GM18519 (cell line): ENCODE measurements at regions not wholly inside any gene's neighbourhood (a gene's known extent, or its start where the extent isn't known, plus 50 kb on each side); places are given as distances from the start of the nearest gene placed in this dataset.
"Not testable (repeated sequence)": the region's sequence is repeated elsewhere in the genome, so short reads cannot be mapped to it uniquely, and the experiment has no call there.

Source experiments
- ATAC-seq: cut with Tn5 transposase; IDR thresholded peaks from one replicate; pipeline ENCODE4 v1.9.1; 2021; ENCODE audit warnings: mild to moderate bottlenecking, moderate library complexity; ENCODE audit not compliant: unreplicated experiment, low FRiP score

DNA sequence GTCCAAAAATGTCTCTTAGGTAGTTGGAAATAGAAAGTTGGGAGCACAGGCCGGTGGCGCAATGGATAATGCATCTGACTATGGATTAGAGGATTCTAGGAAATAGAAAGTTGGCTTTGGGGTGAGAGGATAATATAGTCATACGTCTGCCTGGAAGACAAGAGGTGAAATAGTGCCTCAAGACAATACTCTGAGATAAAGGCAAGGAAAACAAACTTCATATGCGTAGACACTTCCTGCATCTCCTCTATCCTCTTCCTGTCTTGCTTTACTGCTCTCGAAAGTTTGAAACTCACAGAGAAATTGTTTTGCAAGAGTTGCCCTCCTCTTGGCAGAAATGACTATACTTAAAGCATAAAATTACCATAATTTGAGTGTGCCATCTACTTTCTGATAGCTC is 153.2 kb upstream of the FBXL7 start:
- no peak for ATAC-seq

DNA sequence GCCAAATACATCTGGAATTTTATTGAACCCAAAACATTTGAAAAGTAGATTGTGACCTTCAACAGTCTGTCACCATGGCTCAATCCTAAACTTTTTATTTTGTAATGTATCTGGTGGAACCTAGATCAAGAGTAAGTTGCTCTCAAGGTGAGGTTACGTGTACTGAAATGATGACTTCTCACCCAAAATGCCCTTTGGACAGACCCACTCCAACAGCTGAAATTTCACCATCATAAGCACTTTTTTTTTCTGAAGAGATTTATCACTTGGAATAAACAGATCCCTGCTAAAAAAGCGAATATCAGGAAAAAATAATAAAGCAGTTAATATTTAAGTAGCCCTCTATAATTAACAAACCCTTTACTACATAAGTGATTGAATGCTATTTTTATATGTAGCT is 155.0 kb upstream of the FBXL7 start:
- ATAC-seq = no peak

DNA sequence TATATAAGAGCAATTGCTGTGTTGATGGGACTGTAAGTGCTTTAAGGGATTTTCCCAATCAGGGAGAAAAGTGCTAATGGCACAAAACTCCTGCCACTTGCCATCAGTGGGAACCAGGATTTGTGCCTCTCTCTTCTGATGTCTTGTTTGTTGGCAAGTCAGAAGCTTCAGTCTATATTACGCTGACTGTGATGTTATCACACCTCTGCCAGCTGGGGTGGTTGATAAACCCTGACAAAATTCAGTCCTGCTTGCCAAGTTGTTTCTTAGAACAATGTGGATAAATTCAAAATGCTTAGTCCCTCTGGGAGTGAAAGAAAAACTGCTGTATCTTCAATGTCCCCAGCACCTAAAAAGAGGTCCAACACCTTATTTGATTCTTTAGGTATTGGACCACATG is 161.4 kb upstream of the FBXL7 start:
- no peak for ATAC-seq

DNA sequence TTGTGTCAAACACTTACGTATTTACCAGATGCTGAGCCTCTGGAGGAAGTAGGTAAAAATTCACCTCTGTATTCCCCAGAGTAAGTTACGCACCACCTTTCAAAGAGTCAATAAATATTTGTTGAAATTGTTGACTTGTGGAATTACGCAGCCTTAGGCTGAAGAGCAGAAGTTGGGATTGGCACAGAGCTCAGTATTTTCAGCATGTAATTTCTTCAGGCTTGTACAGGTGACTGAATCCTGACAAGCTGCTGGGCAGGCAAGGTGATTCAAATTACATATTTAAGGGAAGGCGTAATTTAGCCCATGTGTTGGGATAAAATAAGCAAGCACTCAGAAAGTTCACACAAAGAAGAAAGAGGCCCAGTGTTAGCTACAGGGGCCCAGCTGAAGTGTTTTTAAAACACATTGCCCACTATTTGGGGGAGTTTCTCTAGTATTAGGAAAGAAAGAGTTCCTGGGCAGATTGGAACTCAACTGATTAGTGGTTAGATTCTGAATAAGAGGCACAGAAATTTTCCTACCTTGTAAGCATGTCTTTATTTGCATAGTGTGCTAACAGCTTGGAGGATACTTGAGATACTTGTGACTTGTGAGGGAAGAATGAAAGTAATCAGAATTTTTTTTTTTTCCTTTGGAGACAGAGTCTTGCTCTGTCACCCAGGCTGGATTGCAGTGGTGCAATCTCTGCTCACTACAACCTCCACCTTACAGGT is 165.3 kb upstream of the FBXL7 start:
- ATAC-seq = no peak

DNA sequence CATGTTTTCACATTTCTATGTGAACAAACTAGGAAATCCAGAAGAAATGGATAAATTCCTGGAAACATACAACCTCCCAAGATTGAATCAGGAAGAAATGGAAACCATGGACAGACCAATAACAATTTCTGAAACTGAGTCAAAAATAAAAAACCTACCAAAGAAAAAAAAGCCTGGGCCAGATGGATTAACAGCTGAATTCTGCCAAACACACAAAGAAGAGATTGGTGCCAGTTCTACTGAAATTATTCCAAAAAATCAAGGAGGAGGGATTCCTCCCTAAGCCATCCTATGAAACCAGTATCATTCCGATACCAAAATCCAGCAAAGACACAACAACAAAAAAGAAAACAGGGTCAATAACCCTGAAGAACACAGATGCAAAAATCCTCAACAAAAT is 166.9 kb upstream of the FBXL7 start:
- no peak for ATAC-seq

DNA sequence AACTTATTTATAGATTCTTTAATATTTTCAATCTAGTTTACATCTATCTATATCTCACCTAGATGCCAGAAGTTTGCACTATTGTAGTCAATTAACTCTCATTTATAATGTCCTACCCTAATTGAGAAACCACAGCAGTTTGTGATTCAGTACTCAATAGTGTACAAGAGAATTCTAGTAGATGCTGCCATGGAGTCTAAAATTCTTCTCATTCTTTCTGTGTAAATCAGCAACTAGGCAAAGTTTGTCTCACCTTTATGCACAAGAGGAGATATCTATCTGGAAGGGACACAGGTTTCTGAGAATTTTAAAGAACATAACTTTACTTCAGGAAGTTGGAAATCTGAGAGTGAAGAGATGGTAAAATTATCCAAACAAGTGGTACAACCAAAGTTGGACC is 173.0 kb upstream of the FBXL7 start:
- ATAC-seq = no peak

DNA sequence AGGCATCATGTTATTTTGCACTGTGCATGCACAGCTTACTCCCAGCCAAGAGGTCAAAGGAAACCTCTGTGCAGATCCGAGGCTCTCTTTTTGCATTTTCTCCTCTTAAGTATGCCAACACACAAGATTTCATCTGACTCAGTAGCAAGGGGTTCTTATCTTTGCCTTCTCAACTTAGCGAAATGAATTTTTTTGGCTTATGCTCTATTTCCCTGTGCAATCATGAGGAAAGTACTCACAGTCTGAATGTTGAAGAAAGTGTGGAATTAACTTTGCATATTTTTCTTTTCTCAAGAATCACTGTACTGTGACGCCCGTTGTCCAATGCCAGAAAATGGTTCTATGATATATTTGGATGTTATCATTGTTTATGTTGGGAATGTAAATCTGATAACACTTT is 173.5 kb upstream of the FBXL7 start:
- no peak for ATAC-seq

DNA sequence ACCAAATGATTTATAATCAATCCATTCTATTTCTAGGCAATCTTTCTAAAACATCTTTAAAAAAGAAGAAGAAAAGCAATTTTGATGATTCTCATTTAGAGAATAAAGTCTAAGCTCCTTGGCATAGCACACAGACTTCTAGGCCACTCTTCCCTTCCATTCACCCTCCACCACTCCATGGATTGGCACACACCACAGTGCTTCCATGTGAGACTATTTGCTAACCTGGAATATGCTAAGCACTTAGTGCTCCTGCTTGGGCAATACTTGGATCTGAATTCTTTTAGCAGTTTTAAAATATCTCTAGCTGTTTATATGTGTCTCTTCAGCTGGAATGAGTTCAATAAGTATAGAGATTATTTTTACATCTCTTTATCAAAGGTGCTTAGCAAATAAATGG is 177.6 kb upstream of the FBXL7 start:
- ATAC-seq = no peak

DNA sequence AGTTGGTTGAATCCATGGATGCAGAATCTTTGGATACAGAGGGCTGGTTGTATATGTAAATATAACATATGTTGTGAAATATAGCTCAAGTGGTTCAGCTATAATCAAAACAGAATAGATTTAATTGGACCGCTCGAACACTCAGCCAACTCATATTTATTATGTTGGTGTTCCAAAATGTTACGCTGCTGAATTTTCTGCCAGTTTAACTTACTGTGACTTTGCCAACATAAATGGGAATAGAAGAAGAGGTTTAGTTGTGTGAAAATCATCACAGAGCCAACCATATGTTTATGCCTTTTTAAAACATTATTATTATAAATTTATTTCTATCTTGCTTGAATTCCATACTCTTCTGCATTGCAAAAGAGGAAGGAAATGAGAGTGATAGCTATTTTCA is 178.2 kb upstream of the FBXL7 start:
- ATAC-seq = no peak

DNA sequence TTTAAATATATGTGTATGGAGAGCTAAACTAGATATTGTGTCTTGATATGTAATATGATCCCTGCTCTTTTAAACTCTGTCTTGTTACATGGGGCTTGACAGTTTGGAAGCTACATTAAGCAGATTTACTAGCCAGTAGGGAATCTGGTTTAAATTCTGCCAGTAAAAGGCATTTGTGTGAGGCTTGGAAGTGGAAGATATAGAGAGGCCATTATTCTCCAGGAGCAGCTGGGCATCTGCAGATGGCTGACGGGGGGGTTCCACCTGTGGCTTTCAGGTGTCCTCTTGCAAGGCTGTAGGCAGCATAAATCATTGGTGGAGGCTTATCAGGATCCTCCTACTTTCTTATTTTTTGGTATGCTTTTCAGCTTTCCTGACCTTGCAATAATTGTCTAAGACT is 179.1 kb upstream of the FBXL7 start:
- no peak for ATAC-seq

DNA sequence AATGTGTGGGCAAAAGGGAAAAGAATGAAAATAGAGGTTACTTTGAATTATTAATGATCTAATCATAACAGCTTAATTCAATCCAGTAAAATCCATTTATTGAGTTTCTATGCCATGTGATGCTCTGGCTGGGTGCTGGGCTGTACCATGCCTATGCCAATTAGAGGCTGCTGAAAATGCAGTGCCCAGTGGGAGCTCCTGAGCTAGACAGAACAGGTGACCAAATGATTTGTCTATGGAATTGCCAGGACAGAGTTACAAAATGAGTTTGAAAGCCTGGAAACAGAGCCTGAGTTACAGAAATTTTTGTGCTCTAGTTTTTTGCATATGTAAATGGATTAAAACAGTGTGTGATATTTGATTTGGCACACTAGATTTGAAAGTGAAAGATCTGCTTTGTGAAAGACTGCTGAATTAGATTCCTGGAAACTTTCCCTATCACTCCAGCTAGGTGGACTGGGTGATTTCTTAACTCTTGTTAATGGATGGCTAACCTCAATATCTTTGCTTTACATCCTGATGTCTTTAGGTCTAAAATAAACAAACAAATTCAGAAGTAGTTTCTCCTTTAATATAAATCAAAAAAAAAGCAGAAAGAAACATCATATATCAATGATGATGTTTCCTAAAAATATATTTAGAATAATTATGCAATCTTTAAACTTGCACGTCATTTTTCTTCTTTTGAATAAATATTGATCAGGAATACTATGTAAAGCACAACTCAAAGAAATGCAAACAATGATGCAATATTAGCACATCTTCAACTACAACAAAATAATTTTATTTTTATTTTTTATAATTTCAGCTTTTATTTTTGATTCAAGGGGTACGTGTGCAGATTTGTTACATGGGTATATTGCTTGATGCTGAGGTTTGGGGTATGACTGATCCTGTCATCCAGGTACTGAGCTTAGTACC is 194.8 kb upstream of the FBXL7 start:
- ATAC-seq = no peak

DNA sequence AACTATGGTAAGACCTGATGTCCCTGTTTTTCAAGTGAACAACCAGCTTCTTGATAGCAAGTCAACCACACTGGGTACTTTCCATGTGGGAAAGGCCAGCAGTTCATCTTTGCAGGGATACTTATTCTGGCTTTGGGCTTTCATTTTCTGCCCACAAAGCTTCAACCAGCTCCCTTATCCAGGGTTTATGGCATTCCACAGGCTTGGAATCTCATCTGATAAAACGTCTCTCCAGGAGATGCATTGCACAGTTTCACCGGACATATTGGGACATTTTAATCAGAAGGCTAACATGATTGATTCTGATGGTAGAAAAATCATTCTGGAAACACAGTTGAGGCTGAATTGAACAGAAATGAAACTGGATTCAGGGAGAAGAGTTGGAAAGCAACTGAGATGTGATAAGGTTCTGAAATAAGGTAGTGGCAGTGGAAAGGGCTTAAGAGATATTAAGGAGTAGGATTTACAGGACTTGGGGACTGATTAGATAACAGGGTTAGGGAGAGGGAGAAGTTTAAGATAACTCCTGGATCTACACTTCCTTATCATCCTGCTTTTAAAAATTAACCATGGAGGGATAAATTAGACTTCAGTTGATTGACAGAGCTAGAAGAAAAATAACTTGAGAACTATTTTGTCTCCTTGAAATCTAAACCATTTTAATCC is 195.8 kb upstream of the FBXL7 start:
- no peak for ATAC-seq

DNA sequence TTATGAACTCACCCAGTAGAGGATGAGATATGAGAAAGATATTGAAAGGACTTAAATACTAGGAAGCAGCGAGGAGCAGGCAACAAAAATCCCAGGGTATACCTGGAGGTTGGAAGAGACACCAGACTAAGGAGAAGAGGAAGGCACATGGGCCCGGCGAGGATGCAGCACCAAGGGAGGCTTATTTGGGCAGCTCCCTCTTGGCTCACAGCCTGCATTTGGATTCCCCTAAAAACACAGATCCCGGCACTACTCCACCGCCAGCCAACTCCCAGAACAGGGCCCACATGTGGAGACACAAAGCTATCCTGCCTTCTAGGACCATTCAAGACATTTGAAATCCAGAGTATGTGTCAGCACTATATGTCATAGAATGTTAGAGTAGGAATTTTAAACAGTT is 199.8 kb upstream of the FBXL7 start:
- ATAC-seq = no peak

DNA sequence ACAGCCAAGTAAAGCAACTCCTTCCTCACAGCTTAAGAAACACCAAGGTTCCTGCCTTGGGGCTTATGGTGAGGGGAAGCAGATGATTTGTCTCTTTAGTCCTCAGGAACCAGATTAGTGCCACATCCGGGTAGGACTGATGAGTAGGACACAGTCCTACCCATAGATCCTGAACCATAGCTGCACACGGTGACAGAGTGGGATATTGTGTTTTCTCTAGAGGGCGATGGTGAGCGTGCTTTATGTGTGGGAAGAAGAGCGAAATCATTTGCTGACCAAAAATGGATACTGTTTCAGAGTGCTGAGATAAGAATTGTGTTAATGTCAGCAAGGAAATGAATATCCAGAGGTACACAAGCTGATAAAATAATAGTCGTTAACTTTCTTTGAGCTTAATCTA is 209.0 kb upstream of the FBXL7 start:
- ATAC-seq = no peak

DNA sequence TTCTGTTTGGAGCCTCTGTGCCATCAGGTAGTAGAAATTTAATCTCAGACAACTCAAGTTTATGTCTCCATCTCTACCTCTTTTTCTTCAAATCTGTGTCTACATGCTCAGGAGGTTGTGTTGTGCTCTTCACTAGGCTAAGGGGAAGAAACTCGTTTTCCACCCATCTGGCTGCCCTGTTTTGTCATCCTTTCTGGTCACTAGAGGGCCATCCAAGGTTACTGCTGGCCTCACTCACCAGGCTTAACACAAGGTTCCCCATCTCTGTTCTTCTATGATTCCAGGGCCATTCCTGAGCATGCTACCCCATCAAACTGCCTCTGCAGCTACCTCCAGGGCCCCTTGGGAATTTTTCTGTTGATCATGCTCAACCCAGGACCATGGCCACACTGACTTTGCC is 213.3 kb upstream of the FBXL7 start:
- no peak for ATAC-seq

DNA sequence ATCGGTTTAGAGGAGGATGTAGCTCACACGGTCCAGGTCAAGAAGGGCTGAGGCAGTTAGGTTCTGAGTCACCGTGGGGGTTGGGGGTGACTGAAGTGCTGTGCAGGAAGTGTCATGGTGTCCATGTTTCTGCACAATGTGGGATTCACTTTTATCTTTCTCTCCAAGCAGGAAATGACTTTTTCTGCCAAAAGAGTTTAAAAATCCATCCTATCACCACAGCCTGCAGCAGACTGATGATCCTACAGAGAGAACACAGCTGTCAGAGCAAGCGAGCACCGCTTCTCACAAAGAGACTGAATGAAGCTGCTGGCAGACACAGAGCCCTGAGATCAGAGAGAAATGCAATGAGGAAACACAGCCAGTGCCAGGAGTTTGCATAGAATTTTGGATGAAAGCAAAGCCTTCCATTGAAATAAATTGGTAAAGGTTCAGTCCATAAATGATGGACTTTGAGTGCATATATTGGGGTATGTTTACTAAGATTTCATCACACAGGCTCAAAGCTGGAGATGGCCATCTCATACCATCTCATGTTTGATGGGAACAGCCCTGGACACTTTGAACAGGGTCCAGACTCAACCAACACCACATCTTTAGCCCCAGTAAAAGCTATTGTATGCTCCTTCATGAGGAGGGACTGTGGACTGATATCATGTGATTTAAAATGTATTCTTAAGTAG is 213.9 kb upstream of the FBXL7 start:
- ATAC-seq = no peak

DNA sequence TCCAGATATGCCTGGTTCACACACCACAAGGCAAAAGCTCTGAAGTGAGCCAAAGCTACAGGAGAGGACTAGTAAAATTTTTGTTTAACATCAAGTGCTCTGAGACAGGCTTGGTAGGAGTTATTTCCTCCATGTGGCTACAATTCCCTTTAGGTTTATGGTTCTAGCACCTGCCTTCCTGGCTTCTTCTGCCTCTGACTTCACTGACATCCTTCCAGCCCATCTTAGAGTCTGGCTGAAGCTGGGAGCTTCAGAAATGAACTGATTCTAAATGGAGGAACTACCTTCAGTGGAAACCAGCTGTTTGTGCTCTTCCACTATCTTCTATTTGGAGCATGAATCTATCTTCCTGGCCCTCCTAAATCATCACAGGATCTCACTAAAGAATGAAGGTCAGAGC is 215.3 kb upstream of the FBXL7 start:
- ATAC-seq = no peak

DNA sequence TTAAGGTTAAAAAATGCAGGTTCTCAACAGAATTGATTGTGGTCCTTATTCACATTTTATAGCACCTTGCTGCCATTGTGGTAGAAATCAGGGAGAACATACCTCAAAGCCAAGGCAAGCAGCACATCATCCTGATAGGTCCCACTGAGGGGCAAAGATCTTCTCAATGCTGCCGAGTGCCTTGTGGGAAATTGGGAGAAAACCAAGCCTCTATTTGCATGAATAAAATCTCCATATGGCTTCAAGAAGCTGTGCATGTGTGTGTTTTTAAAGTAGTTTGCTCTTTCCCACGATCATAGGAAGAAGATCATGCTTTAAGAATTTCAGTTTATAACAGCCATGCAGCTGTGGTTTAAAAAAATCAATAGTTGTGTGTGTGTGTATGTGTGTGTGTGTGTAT is 216.9 kb upstream of the FBXL7 start:
- ATAC-seq = no peak

DNA sequence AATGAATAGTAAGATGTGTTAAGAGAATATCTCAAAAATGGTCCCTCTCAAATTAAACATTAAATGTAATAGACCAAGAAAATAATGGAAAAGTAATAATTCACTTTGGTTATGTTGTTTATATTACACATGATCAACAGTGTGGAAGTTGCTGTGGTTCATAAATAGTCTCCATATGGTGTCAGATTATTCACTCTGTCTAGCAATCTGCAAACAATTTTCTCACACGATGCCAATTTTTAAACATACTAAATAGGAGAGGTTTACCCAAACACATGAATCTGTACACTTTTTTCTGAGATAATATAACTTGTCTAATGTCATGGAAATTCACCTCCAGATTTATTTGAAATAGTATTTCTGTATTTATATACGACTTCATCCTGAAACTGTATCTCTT is 217.4 kb upstream of the FBXL7 start:
- no peak for ATAC-seq

DNA sequence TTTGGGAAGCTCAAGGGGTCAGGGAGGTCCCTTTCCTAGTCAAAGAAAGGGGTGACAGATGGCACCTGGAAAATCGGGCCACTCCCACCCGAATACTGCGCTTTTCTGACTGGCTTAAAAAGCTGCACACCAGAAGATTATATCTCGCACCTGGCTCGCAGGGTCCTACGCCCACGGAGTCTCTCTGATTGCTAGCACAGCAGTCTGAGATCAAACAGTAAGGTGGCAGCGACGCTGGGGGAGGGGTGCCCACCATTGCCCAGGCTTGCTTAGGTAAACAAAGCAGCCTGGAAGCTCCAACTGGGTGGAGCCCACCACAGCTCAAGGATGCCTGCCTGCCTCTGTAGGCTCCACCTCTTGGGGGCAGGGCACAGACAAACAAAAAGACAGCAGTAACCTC is 228.4 kb upstream of the FBXL7 start:
- not testable (repeated sequence) for ATAC-seq

DNA sequence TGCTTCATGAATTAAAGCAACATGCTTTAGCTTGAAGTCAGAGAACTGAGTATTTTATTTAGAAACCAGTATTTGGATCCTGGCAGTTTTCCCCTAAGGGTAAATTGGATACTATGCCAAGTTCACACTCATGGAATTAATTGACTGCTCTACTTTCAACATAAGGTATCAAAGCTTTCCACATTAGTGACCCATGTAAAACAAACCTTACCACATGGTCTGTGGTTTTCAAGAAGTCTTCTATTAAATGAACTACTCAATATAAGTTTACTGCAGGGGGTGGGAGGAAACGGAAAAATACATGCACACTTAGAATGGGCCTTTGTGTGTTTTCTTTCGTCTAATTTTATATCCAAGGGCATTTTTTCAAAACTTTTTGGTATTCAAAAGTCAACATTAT is 232.0 kb upstream of the FBXL7 start:
- ATAC-seq = no peak
